Panc1 (cell line): ENCODE measurements at regions not wholly inside any gene's neighbourhood (a gene's known extent, or its start where the extent isn't known, plus 50 kb on each side); places are given as distances from the start of the nearest gene placed in this dataset.

Experiments
- CTCF ChIP-seq: fragments of 450-650 bp; IDR thresholded peaks from 2 replicates; pipeline ENCODE4 v1.5.1; 2017; ENCODE audit warnings: mild to moderate bottlenecking
- TF ChIP-seq, protein P1 (sequence below), 2 experiments: IDR thresholded peaks; 2 replicates each; pipeline ENCODE4 v1.6.1; 2011 to 2012; ENCODE audit warnings: low read depth in 2 of 2, control low read depth in 1 of 2, low read length in 1 of 2, mild to moderate bottlenecking in 1 of 2, moderate library complexity in 1 of 2; ENCODE audit not compliant: insufficient read depth in 1 of 2

- no peak for TF ChIP-seq CTCF
- TF ChIP-seq, protein P1, sequence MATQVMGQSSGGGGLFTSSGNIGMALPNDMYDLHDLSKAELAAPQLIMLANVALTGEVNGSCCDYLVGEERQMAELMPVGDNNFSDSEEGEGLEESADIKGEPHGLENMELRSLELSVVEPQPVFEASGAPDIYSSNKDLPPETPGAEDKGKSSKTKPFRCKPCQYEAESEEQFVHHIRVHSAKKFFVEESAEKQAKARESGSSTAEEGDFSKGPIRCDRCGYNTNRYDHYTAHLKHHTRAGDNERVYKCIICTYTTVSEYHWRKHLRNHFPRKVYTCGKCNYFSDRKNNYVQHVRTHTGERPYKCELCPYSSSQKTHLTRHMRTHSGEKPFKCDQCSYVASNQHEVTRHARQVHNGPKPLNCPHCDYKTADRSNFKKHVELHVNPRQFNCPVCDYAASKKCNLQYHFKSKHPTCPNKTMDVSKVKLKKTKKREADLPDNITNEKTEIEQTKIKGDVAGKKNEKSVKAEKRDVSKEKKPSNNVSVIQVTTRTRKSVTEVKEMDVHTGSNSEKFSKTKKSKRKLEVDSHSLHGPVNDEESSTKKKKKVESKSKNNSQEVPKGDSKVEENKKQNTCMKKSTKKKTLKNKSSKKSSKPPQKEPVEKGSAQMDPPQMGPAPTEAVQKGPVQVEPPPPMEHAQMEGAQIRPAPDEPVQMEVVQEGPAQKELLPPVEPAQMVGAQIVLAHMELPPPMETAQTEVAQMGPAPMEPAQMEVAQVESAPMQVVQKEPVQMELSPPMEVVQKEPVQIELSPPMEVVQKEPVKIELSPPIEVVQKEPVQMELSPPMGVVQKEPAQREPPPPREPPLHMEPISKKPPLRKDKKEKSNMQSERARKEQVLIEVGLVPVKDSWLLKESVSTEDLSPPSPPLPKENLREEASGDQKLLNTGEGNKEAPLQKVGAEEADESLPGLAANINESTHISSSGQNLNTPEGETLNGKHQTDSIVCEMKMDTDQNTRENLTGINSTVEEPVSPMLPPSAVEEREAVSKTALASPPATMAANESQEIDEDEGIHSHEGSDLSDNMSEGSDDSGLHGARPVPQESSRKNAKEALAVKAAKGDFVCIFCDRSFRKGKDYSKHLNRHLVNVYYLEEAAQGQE (IDR thresholded peaks at IDR 0.05; ENCODE audit: insufficient read depth in 1 of 2, low read depth in 2 of 2, low read length in 1 of 2) = no peak
These were observed 137.7 kb upstream of the RAPGEF2 start for GRCh38 chr4:158965226-158965625.
